Neural cell (in vitro differentiated cells): ENCODE measurements at regions not wholly inside any gene's neighbourhood (a gene's known extent, or its start where the extent isn't known, plus 50 kb on each side); places are given as distances from the start of the nearest gene placed in this dataset.

ENCODE experiments used
- EZH2 ChIP-seq: fragments of 200-600, 300-800 bp; shearing (Covaris generic), sonication (generic); IDR thresholded peaks from 2 replicates; pipeline ENCODE4 v1.6.1; 2014; ENCODE audit warnings: antibody characterized with exemption, low read length, borderline replicate concordance, mild to moderate bottlenecking; ENCODE audit not compliant: insufficient read depth, poor library complexity, severe bottlenecking
- RAD21 ChIP-seq: fragments of 450-650 bp; conservative IDR thresholded peaks from 2 replicates; pipeline ENCODE4 v1.6.1; 2014; ENCODE audit warnings: antibody characterized with exemption, mild to moderate bottlenecking, moderate library complexity
- TF ChIP-seq, protein P1 (sequence below): fragments of 450-650 bp; IDR thresholded peaks from 2 replicates; pipeline ENCODE4 v1.5.1; 2014; ENCODE audit warnings: antibody characterized with exemption, mild to moderate bottlenecking, moderate library complexity; ENCODE audit not compliant: poor library complexity, severe bottlenecking
- TF ChIP-seq, protein P2 (sequence below): IDR thresholded peaks from 2 replicates; pipeline ENCODE4 v1.6.1; 2012; ENCODE audit warnings: borderline replicate concordance

- TF ChIP-seq, protein P1, sequence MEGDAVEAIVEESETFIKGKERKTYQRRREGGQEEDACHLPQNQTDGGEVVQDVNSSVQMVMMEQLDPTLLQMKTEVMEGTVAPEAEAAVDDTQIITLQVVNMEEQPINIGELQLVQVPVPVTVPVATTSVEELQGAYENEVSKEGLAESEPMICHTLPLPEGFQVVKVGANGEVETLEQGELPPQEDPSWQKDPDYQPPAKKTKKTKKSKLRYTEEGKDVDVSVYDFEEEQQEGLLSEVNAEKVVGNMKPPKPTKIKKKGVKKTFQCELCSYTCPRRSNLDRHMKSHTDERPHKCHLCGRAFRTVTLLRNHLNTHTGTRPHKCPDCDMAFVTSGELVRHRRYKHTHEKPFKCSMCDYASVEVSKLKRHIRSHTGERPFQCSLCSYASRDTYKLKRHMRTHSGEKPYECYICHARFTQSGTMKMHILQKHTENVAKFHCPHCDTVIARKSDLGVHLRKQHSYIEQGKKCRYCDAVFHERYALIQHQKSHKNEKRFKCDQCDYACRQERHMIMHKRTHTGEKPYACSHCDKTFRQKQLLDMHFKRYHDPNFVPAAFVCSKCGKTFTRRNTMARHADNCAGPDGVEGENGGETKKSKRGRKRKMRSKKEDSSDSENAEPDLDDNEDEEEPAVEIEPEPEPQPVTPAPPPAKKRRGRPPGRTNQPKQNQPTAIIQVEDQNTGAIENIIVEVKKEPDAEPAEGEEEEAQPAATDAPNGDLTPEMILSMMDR, result no peak
- TF ChIP-seq, protein P2, sequence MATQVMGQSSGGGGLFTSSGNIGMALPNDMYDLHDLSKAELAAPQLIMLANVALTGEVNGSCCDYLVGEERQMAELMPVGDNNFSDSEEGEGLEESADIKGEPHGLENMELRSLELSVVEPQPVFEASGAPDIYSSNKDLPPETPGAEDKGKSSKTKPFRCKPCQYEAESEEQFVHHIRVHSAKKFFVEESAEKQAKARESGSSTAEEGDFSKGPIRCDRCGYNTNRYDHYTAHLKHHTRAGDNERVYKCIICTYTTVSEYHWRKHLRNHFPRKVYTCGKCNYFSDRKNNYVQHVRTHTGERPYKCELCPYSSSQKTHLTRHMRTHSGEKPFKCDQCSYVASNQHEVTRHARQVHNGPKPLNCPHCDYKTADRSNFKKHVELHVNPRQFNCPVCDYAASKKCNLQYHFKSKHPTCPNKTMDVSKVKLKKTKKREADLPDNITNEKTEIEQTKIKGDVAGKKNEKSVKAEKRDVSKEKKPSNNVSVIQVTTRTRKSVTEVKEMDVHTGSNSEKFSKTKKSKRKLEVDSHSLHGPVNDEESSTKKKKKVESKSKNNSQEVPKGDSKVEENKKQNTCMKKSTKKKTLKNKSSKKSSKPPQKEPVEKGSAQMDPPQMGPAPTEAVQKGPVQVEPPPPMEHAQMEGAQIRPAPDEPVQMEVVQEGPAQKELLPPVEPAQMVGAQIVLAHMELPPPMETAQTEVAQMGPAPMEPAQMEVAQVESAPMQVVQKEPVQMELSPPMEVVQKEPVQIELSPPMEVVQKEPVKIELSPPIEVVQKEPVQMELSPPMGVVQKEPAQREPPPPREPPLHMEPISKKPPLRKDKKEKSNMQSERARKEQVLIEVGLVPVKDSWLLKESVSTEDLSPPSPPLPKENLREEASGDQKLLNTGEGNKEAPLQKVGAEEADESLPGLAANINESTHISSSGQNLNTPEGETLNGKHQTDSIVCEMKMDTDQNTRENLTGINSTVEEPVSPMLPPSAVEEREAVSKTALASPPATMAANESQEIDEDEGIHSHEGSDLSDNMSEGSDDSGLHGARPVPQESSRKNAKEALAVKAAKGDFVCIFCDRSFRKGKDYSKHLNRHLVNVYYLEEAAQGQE, result no peak
- TF ChIP-seq RAD21 (no peak), EZH2 (no peak)
Observed at GRCh38 chr15:46934851-46935250, 782.5 kb upstream of the SEMA6D start.
